GM18873 (cell line): ENCODE measurements at regions not wholly inside any gene's neighbourhood (a gene's known extent, or its start where the extent isn't known, plus 50 kb on each side); places are given as distances from the start of the nearest gene placed in this dataset.

Source experiments
- ATAC-seq: cut with Tn5 transposase; IDR thresholded peaks from one replicate; pipeline ENCODE4 v1.9.1; 2021; ENCODE audit warnings: mild to moderate bottlenecking, moderate library complexity, moderate number of reproducible peaks; ENCODE audit not compliant: unreplicated experiment, low FRiP score

- ATAC-seq: no peak
These were observed 237.8 kb upstream of the TLE4 start for GRCh38 chr9:79334001-79334400.

GRCh38 chr9:79334711-79335110 lies 237.1 kb upstream of the TLE4 start:
- ATAC-seq: no peak

- no peak for ATAC-seq
These were observed 235.8 kb upstream of the TLE4 start for GRCh38 chr9:79335987-79336386.

- no peak for ATAC-seq
These were observed 230.2 kb upstream of the TLE4 start for GRCh38 chr9:79341561-79341960.

GRCh38 chr9:79346350-79347020 lies 225.3 kb upstream of the TLE4 start:
- ATAC-seq: no peak

GRCh38 chr9:79352322-79352721 lies 219.4 kb upstream of the TLE4 start:
- no peak for ATAC-seq

GRCh38 chr9:79353856-79354520 lies 217.8 kb upstream of the TLE4 start:
- ATAC-seq: no peak

GRCh38 chr9:79357194-79357593 lies 214.6 kb upstream of the TLE4 start:
- no peak for ATAC-seq

- ATAC-seq: no peak
These were observed 214.1 kb upstream of the TLE4 start for GRCh38 chr9:79357616-79358015.

- no peak for ATAC-seq
These were observed 211.1 kb upstream of the TLE4 start for GRCh38 chr9:79360387-79361347.

- ATAC-seq: no peak
These were observed 209.4 kb upstream of the TLE4 start for GRCh38 chr9:79362100-79363081.

GRCh38 chr9:79369676-79370075 lies 202.1 kb upstream of the TLE4 start:
- no peak for ATAC-seq

- ATAC-seq: no peak
These were observed 200.5 kb upstream of the TLE4 start for GRCh38 chr9:79371301-79371700.

GRCh38 chr9:79371948-79372555 lies 199.7 kb upstream of the TLE4 start:
- ATAC-seq: no peak

- no peak for ATAC-seq
These were observed 194.4 kb upstream of the TLE4 start for GRCh38 chr9:79377339-79377855.

GRCh38 chr9:79378107-79378506 lies 193.7 kb upstream of the TLE4 start:
- no peak for ATAC-seq

GRCh38 chr9:79382044-79382443 lies 189.7 kb upstream of the TLE4 start:
- ATAC-seq: no peak

GRCh38 chr9:79382458-79382857 lies 189.3 kb upstream of the TLE4 start:
- ATAC-seq: no peak

- no peak for ATAC-seq
These were observed 188.7 kb upstream of the TLE4 start for GRCh38 chr9:79383096-79383495.
